Breast epithelium (tissue), 3 donors: ENCODE measurements at regions not wholly inside any gene's neighbourhood (a gene's known extent, or its start where the extent isn't known, plus 50 kb on each side); places are given as distances from the start of the nearest gene placed in this dataset.

Experiments used
- CTCF ChIP-seq, 3 donors: fragments of 450-650 bp; IDR thresholded peaks; one replicate each; pipeline ENCODE4 v1.5.1; 2016 to 2017; ENCODE audit warnings: antibody characterized with exemption in 3 of 3, mild to moderate bottlenecking in 3 of 3, moderate library complexity in 3 of 3
- POLR2A ChIP-seq: fragments of 450-650 bp; IDR thresholded peaks from one replicate; pipeline ENCODE4 v1.6.1; 2016; ENCODE audit warnings: antibody characterized with exemption, mild to moderate bottlenecking, moderate library complexity
- POLR2AphosphoS5 ChIP-seq, 3 donors: sonication (generic); formaldehyde crosslinking; IDR thresholded peaks; one replicate each; pipeline ENCODE4 v1.6.1; 2017; ENCODE audit warnings: antibody characterized with exemption in 3 of 3

GRCh38 chr7:7060828-7061599, 121.3 kb upstream of the C1GALT1 start:
- no peak for TF ChIP-seq CTCF (IDR thresholded peaks at IDR 0.05)
- no peak for TF ChIP-seq POLR2A
- no peak for TF ChIP-seq POLR2AphosphoS5 (IDR thresholded peaks at IDR 0.05)
